NT2/D1 (cell line): ENCODE measurements at regions not wholly inside any gene's neighbourhood (a gene's known extent, or its start where the extent isn't known, plus 50 kb on each side); places are given as distances from the start of the nearest gene placed in this dataset.

ENCODE experiments used
- SUZ12 ChIP-seq: IDR thresholded peaks from 2 replicates; pipeline ENCODE4 v1.6.1; 2011; ENCODE audit not compliant: insufficient read length, insufficient read depth; ENCODE audit errors: extremely low read depth
- YY1 ChIP-seq: IDR thresholded peaks from 2 replicates; pipeline ENCODE4 v1.6.1; 2011; ENCODE audit not compliant: insufficient read length, insufficient read depth
- ZNF274 ChIP-seq: IDR thresholded peaks from 2 replicates; pipeline ENCODE4 v1.6.1; 2011; ENCODE audit warnings: mild to moderate bottlenecking, low read depth, low read length

DNA sequence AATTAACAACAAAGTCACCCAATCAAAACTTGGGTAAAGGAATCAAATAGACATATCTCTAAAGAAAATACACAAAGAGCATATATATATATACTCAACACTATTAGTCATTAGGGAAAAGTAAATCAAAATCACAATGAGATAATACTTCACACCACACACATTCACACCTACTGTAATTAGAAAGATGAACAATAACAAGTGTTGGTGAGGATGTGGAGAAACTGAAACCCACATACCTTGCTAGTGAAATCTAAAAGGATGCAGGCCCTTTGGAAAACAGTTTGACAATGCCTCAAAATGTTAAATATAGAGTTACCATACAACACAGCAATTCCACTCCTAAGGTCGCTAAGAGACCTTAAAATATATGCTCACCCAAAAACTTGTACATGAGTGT, 177.1 kb downstream of the ANKRD60 start:
- TF ChIP-seq ZNF274 (no peak), YY1 (no peak), SUZ12 (no peak)
